Activated naive CD4-positive, alpha-beta T cell treated with anti-CD3 and anti-CD28 coated beads for 36 hours (primary cell): ENCODE measurements at regions not wholly inside any gene's neighbourhood (a gene's known extent, or its start where the extent isn't known, plus 50 kb on each side); places are given as distances from the start of the nearest gene placed in this dataset.

ENCODE experiments used
- CTCF ChIA-PET: fragments of 350-600 bp; sonication (Branson Sonifier 250); formaldehyde crosslinking; loops from one replicate; lab custom pipeline; 2021; ENCODE audit warnings: antibody characterized with exemption; lab: Charles Lee
- DNase-seq: peaks from one replicate; pipeline ENCODE4 v3.0.0-alpha.2; 2020
- H3K27ac Mint-ChIP-seq: one replicate; pipeline ENCODE4 v1.8.0; 2021; ENCODE audit warnings: mild to moderate bottlenecking, mixed read lengths
- H3K27me3 Mint-ChIP-seq: one replicate; pipeline ENCODE4 v1.8.0; 2021; ENCODE audit warnings: low read depth, mixed read lengths
- H3K36me3 Mint-ChIP-seq: one replicate; pipeline ENCODE4 v1.8.0; 2021; ENCODE audit warnings: low read depth, mixed read lengths
- H3K4me1 Mint-ChIP-seq: one replicate; pipeline ENCODE4 v1.8.0; 2021; ENCODE audit warnings: low read depth, mixed read lengths
- H3K4me3 Mint-ChIP-seq: one replicate; pipeline ENCODE4 v1.8.0; 2021; ENCODE audit warnings: mild to moderate bottlenecking, moderate library complexity, mixed read lengths
- H3K9me3 Mint-ChIP-seq: one replicate; pipeline ENCODE4 v1.8.0; 2021; ENCODE audit warnings: mixed read lengths
- intact Hi-C: fragments of 100-400 bp; cut with micrococcal nuclease; formaldehyde crosslinking; loops from one replicate; pipeline ENCODE4 v1.15.1; 2023

GRCh38 chr4:184895012-184895695 is 69.4 kb upstream of the ACSL1 start:
- Mint-ChIP-seq H3K27me3 (peaks cover 5% of the 10 kb centered on the region), H3K27ac (no peak overlapping the region), H3K4me3 (no peak overlapping the region), H3K9me3 (no peaks in the 10 kb centered on the region), H3K4me1 (no peaks in the 10 kb centered on the region), H3K36me3 (no peaks in the 10 kb centered on the region)
- CTCF ChIA-PET = no interaction called here
- DNase-seq = no peak
- intact Hi-C loops = no loop called here

GRCh38 chr4:184896868-184897715 is 71.3 kb upstream of the ACSL1 start:
- CTCF ChIA-PET = no interaction called here
- Mint-ChIP-seq H3K36me3 (no peaks in the 10 kb centered on the region), H3K27me3 (peaks cover 5% of the 10 kb centered on the region), H3K27ac (no peak overlapping the region), H3K4me3 (no peak overlapping the region), H3K9me3 (no peaks in the 10 kb centered on the region), H3K4me1 (no peaks in the 10 kb centered on the region)
- DNase-seq = no peak
- intact Hi-C loops = no loop called here

DNA sequence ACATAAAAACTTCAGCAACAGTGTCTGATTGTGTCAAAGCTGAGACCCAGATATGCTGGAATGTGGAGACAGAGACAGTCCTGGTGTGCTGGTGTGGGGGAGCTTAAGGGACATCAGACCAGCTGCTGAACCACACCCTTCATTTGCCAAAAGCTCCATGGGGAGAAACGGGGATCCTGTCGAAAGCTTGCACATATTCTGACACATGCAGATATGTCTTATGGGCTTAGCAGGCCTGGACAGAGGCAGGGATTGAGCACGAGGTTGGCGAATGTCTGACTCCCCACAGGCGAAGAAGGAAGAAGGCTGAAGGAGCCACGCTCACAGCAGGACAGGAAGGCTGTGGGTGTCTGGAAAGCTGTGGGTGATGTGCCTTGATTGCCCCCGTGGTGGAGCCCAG is 72.1 kb upstream of the ACSL1 start:
- CTCF ChIA-PET = interaction anchor here (0.7 kb wide), 1 partner anchor 50 kb away, joined by 3 read pairs; no protein-coding TSS in a partner anchor
- DNase-seq = no peak
- Mint-ChIP-seq H3K4me3 (no peak overlapping the region), H3K9me3 (no peaks in the 10 kb centered on the region), H3K27me3 (peaks cover 5% of the 10 kb centered on the region), H3K36me3 (no peaks in the 10 kb centered on the region), H3K4me1 (no peaks in the 10 kb centered on the region), H3K27ac (no peak overlapping the region)
- intact Hi-C loops = no loop called here

GRCh38 chr4:184898793-184899192 is 73.0 kb upstream of the ACSL1 start:
- Mint-ChIP-seq H3K27ac (no peak overlapping the region), H3K9me3 (no peaks in the 10 kb centered on the region), H3K36me3 (no peaks in the 10 kb centered on the region), H3K27me3 (peaks cover 5% of the 10 kb centered on the region), H3K4me3 (no peak overlapping the region), H3K4me1 (no peaks in the 10 kb centered on the region)
- DNase-seq = no peak
- CTCF ChIA-PET = interaction anchor here (0.7 kb wide), 1 partner anchor 51 kb away, joined by 3 read pairs; no protein-coding TSS in a partner anchor
- intact Hi-C loops = no loop called here

- Mint-ChIP-seq H3K4me3 (no peak overlapping the region), H3K9me3 (no peaks in the 10 kb centered on the region), H3K27ac (no peak overlapping the region), H3K4me1 (no peaks in the 10 kb centered on the region), H3K36me3 (no peaks in the 10 kb centered on the region), H3K27me3 (peaks cover 5% of the 10 kb centered on the region)
- no peak for DNase-seq
- CTCF ChIA-PET = interaction anchor here (0.6 kb wide), 1 partner anchor 107 kb away, joined by 4 read pairs; no protein-coding TSS in a partner anchor
- intact Hi-C loops = no loop called here
Measured at GRCh38 chr4:184899261-184900134, 73.7 kb upstream of the ACSL1 start.

DNA sequence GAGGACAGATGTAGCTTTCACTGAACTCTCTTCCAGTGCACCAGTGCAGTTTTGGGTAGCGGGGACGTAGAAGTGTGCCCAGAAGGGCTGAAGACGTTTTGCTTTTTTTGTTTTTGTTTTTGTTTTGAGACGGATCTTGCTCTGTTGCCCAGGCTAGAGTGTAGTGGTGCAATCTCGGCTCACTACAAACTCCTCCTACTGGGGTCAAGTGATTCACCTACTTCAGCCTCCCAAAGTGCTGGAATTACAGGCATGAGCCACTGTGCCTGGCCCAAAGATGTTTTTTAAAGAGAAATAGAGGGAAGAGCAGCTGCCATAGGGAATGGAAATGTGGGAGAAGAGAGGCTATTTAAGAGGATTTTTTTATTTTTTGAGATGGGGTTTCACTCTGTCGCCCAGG is 74.4 kb upstream of the ACSL1 start:
- peaks cover 5% of the 10 kb centered on the region for H3K27me3 Mint-ChIP-seq
- CTCF ChIA-PET = no interaction called here
- DNase-seq = no peak
- no peaks in the 10 kb centered on the region for H3K4me1 Mint-ChIP-seq
- H3K9me3 Mint-ChIP-seq = no peaks in the 10 kb centered on the region
- no peak overlapping the region for H3K27ac Mint-ChIP-seq
- no peak overlapping the region for H3K4me3 Mint-ChIP-seq
- intact Hi-C loops = no loop called here
- no peaks in the 10 kb centered on the region for H3K36me3 Mint-ChIP-seq

GRCh38 chr4:184902550-184902949 is 76.8 kb upstream of the ACSL1 start:
- Mint-ChIP-seq H3K27me3 (no peaks in the 10 kb centered on the region), H3K27ac (no peak overlapping the region), H3K36me3 (no peaks in the 10 kb centered on the region), H3K4me1 (peaks cover 3% of the 10 kb centered on the region), H3K9me3 (no peaks in the 10 kb centered on the region), H3K4me3 (no peak overlapping the region)
- no peak for DNase-seq
- CTCF ChIA-PET = no interaction called here
- intact Hi-C loops = no loop called here

- Mint-ChIP-seq H3K4me1 (peaks cover 7% of the 10 kb centered on the region), H3K27ac (peak overlapping the region; percentile 14), H3K4me3 (no peak overlapping the region), H3K27me3 (no peaks in the 10 kb centered on the region), H3K36me3 (no peaks in the 10 kb centered on the region), H3K9me3 (peaks cover under 1% of the 10 kb centered on the region)
- intact Hi-C loops = loop anchor here (1.0 to 5.0 kb wide), 4 partner anchors 84 to 639 kb away; no protein-coding TSS in a partner anchor
- DNase-seq = no peak
- CTCF ChIA-PET = interaction anchor here (0.6 to 2.1 kb wide), 3 partner anchors 113 to 161 kb away, joined by 4 to 10 read pairs (median 5); no protein-coding TSS in a partner anchor
Measured at GRCh38 chr4:184906480-184907097, 80.8 kb upstream of the ACSL1 start.

GRCh38 chr4:184907216-184907615 is 81.4 kb upstream of the ACSL1 start:
- CTCF ChIA-PET = interaction anchor here (0.7 to 2.1 kb wide), 4 partner anchors 124 to 164 kb away, joined by 3 to 10 read pairs (median 4); no protein-coding TSS in a partner anchor

GRCh38 chr4:184907810-184908209 is 82.0 kb upstream of the ACSL1 start:
- intact Hi-C loops = loop anchor here (1.0 to 5.0 kb wide), 4 partner anchors 86 to 641 kb away; no protein-coding TSS in a partner anchor
- H3K27me3 Mint-ChIP-seq = no peaks in the 10 kb centered on the region
- peaks cover 7% of the 10 kb centered on the region for H3K4me1 Mint-ChIP-seq
- no peak overlapping the region for H3K4me3 Mint-ChIP-seq
- no peak overlapping the region for H3K27ac Mint-ChIP-seq
- H3K9me3 Mint-ChIP-seq = peaks cover 13% of the 10 kb centered on the region
- DNase-seq = no peak
- H3K36me3 Mint-ChIP-seq = no peaks in the 10 kb centered on the region
- CTCF ChIA-PET = interaction anchor here (0.7 to 2.1 kb wide), 3 partner anchors 161 to 165 kb away, joined by 3 to 10 read pairs (median 3); no protein-coding TSS in a partner anchor

More at GRCh38 chr4:184907216-184907615, 81.4 kb upstream of the ACSL1 start:
- H3K9me3 Mint-ChIP-seq = peaks cover 7% of the 10 kb centered on the region
- peak overlapping the region; percentile 14 for H3K27ac Mint-ChIP-seq
- H3K4me1 Mint-ChIP-seq = peaks cover 7% of the 10 kb centered on the region
- H3K27me3 Mint-ChIP-seq = no peaks in the 10 kb centered on the region
- no peak overlapping the region for H3K4me3 Mint-ChIP-seq
- intact Hi-C loops = loop anchor here (1.0 to 5.0 kb wide), 4 partner anchors 85 to 640 kb away; no protein-coding TSS in a partner anchor
- no peaks in the 10 kb centered on the region for H3K36me3 Mint-ChIP-seq
- peak; percentile 48 for DNase-seq

DNA sequence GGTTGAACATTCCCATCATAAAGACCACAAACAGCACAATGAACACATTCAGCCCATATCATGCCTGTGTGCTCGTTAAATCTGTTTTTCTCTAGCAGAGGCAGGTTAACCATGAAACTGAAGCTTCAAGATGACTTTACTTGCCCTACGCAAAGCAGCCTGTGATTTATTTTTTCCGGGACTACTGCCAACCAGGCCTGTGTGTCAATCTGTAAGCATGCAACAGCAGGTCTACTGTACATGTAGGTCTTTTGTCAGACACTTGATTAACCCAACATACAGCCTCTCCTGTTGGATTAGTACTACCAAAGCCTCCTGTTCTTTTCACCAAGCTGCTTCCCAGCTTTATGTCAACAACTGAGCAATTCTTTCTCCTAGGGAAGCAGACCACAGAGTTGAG is 85.5 kb upstream of the ACSL1 start:
- Mint-ChIP-seq H3K27ac (no peak overlapping the region), H3K27me3 (peaks cover 4% of the 10 kb centered on the region), H3K9me3 (peaks cover 21% of the 10 kb centered on the region), H3K4me3 (no peak overlapping the region), H3K36me3 (no peaks in the 10 kb centered on the region), H3K4me1 (peaks cover 7% of the 10 kb centered on the region)
- peak; percentile 50 for DNase-seq
- intact Hi-C loops = no loop called here
- CTCF ChIA-PET = interaction anchor here (2.0 kb wide), 1 partner anchor 166 kb away, joined by 4 read pairs; no protein-coding TSS in a partner anchor
